Right atrium auricular region (tissue), 2 donors: ENCODE measurements at regions not wholly inside any gene's neighbourhood (a gene's known extent, or its start where the extent isn't known, plus 50 kb on each side); places are given as distances from the start of the nearest gene placed in this dataset.

Source experiments
- DNase-seq: peaks from one replicate; pipeline ENCODE4 v3.0.0-alpha.2; 2019; ENCODE audit warnings: low spot score
- H3K27ac ChIP-seq, 2 donors: fragments of 200-600 bp; sonication (generic); 1 replicate in 1 of 2; 2 replicates in 1 of 2; pipeline ENCODE4 v1.5.1; 2016 to 2019
- H3K27me3 ChIP-seq, 2 donors: fragments of 200-600 bp; sonication (generic); one replicate each; pipeline versions ENCODE4 v1.5.1 to v1.6.0; 2017 to 2019
- H3K36me3 ChIP-seq: fragments of 200-600 bp; sonication (generic); one replicate; pipeline ENCODE4 v1.5.1; 2016
- H3K4me1 ChIP-seq, 2 donors: fragments of 200-600 bp; sonication (generic); one replicate each; pipeline versions ENCODE4 v1.5.1 to v1.6.0; 2017 to 2019
- H3K4me3 ChIP-seq, 2 donors: fragments of 200-600 bp; sonication (generic); 1 replicate in 1 of 2; 2 replicates in 1 of 2; pipeline ENCODE4 v1.5.1; 2017 to 2019; ENCODE audit warnings: mild to moderate bottlenecking in 1 of 2, moderate library complexity in 1 of 2
- H3K9me3 ChIP-seq, 2 donors: fragments of 200-600 bp; sonication (generic); one replicate each; pipeline ENCODE4 v1.5.1; 2019
- TF ChIP-seq, protein P1 (sequence below), 2 donors: fragments of 200-600 bp; sonication (generic); IDR thresholded peaks; one replicate each; pipeline ENCODE4 v1.5.1; 2019; ENCODE audit warnings: antibody characterized with exemption in 2 of 2

DNA sequence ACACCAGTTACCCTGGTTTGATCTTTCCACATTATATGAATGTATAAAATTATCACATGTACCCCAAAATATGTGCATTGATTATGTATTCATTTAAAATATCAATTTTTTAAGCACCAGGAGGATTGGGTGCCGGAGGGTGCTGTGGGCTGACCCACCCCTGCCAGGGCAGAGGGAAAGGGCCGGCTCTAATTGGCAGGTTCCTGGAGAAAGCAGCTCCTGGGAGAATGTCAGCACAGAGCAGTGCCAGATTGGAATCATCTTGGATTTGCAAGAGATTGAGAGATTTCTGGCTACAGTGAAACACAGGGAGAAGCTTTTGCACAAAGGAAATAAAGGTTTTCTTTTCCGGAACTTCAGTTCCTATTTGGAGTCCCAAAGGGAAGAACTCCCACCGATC is 264.4 kb upstream of the TCERG1L start:
- no peaks in the 10 kb centered on the region for H3K4me1 ChIP-seq
- TF ChIP-seq, protein P1, sequence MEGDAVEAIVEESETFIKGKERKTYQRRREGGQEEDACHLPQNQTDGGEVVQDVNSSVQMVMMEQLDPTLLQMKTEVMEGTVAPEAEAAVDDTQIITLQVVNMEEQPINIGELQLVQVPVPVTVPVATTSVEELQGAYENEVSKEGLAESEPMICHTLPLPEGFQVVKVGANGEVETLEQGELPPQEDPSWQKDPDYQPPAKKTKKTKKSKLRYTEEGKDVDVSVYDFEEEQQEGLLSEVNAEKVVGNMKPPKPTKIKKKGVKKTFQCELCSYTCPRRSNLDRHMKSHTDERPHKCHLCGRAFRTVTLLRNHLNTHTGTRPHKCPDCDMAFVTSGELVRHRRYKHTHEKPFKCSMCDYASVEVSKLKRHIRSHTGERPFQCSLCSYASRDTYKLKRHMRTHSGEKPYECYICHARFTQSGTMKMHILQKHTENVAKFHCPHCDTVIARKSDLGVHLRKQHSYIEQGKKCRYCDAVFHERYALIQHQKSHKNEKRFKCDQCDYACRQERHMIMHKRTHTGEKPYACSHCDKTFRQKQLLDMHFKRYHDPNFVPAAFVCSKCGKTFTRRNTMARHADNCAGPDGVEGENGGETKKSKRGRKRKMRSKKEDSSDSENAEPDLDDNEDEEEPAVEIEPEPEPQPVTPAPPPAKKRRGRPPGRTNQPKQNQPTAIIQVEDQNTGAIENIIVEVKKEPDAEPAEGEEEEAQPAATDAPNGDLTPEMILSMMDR (IDR thresholded peaks at IDR 0.05) = no peak
- no peak overlapping the region for H3K4me3 ChIP-seq
- no peaks in the 10 kb centered on the region for H3K9me3 ChIP-seq
- H3K36me3 ChIP-seq = no peaks in the 10 kb centered on the region
- no peaks in the 10 kb centered on the region for H3K27me3 ChIP-seq
- no peak overlapping the region for H3K27ac ChIP-seq
- no peak for DNase-seq

- Histone ChIP-seq H3K36me3 (no peaks in the 10 kb centered on the region), H3K27ac (no peak overlapping the region), H3K27me3 (no peaks in the 10 kb centered on the region), H3K4me3 (no peak overlapping the region), H3K9me3 (no peaks in the 10 kb centered on the region), H3K4me1 (no peaks in the 10 kb centered on the region)
- peak; percentile 49 for DNase-seq
- TF ChIP-seq, protein P1 (IDR thresholded peaks at IDR 0.05) = no peak
These were observed 265.0 kb upstream of the TCERG1L start for GRCh38 chr10:131576341-131577177.

GRCh38 chr10:131577178-131577555 is 265.6 kb upstream of the TCERG1L start:
- no peaks in the 10 kb centered on the region for H3K36me3 ChIP-seq
- H3K27me3 ChIP-seq = no peaks in the 10 kb centered on the region
- no peaks in the 10 kb centered on the region for H3K9me3 ChIP-seq
- no peaks in the 10 kb centered on the region for H3K4me1 ChIP-seq
- peak; percentile 42 for DNase-seq
- H3K27ac ChIP-seq = no peak overlapping the region
- H3K4me3 ChIP-seq = no peak overlapping the region
- TF ChIP-seq, protein P1 (IDR thresholded peaks at IDR 0.05) = no peak

- TF ChIP-seq, protein P1 (IDR thresholded peaks at IDR 0.05) = no peak
- Histone ChIP-seq H3K36me3 (no peaks in the 10 kb centered on the region), H3K27me3 (no peaks in the 10 kb centered on the region), H3K9me3 (no peaks in the 10 kb centered on the region), H3K4me1 (no peaks in the 10 kb centered on the region), H3K27ac (no peak overlapping the region), H3K4me3 (no peak overlapping the region)
- peak; percentile 52 for DNase-seq
These were observed 266.4 kb upstream of the TCERG1L start for GRCh38 chr10:131577786-131578471.

GRCh38 chr10:131578472-131578970 is 267.0 kb upstream of the TCERG1L start:
- DNase-seq = no peak
- no peak overlapping the region for H3K27ac ChIP-seq
- H3K9me3 ChIP-seq = no peaks in the 10 kb centered on the region
- H3K4me3 ChIP-seq = no peak overlapping the region
- no peaks in the 10 kb centered on the region for H3K36me3 ChIP-seq
- H3K27me3 ChIP-seq = no peaks in the 10 kb centered on the region
- TF ChIP-seq, protein P1 (IDR thresholded peaks at IDR 0.05) = no peak
- H3K4me1 ChIP-seq = no peaks in the 10 kb centered on the region
